Astrocyte of the hippocampus (primary cell): ENCODE measurements at regions not wholly inside any gene's neighbourhood (a gene's known extent, or its start where the extent isn't known, plus 50 kb on each side); places are given as distances from the start of the nearest gene placed in this dataset.
"Not testable (repeated sequence)": the region's sequence is repeated elsewhere in the genome, so short reads cannot be mapped to it uniquely, and the experiment has no call there.

ENCODE experiments used
- DNase-seq: peaks from one replicate; pipeline ENCODE4 v3.0.0; 2011; ENCODE audit warnings: low read depth, low spot score

DNA sequence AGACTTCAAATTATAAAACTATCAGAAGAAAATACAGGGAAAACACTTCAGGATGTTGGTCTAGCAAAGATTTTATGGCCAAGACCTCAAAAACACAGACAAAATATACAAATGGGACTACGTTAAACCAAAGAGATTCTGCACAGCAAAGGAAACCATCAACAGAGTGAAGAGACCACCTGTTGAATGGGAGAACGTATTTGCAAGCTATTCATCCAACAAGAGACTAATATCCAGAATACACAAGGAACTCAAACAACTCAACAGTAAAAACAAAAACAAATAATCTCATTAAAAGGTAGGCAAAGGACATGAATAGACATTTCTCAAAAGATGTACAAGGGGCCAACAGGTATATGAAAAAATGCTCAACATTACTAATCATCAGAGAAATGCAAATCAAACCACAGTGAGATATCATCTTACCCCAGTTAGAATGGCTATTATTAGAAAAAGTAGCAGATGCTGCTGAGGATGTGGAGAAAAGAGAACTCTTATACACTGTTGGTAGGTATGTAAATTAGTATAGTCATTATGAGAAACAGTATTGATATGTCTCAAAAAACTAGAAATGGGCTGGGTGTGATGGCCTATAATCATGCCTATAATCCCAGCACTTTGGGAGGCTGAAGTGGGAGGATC lies 112.6 kb downstream of the LRIG2 start:
- DNase-seq: no peak

DNA sequence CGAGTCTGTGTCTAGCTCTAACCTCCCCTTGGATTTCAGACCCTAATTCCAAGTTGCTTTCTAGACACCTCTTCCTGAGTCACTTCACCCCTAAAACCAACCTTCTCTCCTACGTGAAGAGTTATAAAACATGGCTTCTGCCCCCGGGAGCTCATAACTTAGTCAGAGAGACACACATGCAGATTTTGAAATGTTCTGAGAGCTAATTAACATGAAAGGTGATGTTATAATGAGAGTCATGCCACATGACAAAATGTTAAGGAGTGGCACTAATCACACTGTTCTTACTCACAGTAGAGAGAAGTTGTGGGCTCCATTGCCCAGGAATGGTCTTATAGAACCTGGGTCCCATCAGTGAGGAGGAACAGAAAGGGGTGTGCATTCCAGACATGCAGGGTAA lies 117.1 kb downstream of the LRIG2 start:
- no peak for DNase-seq

DNA sequence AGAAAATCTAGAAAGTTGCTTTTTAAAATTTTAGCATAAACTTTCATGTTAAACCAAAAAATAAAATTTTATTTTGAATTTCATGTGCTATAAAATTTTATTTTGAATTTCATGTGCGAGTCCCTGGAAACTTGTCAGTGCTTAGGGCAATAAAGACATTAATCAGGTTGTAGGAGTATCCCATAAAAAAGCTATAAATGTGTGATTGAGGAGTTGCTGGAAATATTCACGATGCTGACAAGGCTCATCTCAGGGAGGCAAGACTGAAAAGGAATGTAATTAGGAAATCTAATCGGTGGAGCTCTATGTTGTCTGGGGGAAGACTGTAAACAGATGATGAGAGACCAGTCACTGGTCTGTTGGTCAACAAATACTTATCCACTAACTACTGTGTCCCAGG lies 117.9 kb downstream of the LRIG2 start:
- DNase-seq: no peak

DNA sequence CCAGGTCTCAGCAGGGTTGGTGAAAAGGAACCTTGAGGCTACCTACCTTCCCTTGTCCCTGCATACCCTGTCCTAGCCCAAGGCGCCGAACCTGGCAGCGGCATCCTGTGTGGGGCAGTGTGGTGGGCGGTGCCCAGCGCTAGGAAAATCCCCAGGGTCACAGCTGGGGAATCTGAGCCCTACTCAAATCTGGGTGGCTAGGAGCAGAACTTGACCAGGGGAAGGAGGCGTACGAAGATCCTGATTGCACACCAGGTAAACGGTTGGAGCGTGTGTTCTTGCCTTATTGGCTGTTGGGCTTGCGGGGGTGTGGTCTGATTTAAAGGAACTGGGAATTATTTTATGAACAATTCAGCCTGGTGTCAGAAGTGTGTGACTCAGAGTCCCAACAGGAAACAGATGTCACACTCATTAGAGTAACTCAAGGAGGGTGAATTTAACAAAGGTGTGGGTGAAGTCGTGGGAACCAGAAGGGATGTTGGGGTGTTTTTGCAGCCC lies 118.6 kb downstream of the LRIG2 start:
- no peak for DNase-seq

DNA sequence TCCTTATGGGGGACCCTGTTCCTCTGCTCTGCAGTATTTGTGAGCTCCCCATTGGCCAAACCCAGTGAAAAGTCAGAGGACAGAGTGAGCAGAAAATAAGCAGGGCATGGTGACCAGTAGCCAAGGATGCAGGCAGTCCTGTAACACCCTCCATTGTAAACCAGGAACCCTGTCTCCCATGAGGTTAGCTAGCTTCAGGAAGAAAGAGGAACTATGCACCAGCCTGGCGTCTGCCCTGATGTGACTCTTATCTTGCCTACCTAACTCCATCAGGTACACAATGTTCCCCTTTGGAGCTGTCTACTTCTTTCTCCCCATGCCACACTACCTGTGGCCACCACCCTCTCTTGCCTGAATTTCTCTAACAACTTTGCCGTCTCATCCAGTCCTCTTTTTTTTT lies 119.2 kb downstream of the LRIG2 start:
- no peak for DNase-seq

DNA sequence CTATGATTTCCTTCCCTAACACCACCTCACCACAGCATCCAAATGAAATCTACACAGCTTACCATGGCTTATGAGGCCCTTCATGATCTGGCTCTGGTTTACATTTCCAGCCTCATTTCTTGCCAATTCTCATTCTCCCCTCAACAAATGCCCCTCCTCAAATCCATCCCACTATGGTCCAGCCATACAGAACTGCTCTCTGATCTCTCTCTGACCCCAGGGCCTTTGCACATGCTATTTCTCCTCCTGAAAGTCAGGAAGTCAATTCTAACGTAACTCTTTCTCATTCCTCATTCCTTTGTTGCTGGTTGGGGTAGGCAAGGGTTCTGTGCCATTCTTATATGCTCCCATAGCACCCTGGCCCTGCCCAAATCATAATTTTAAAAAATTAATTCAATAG lies 120.0 kb downstream of the LRIG2 start:
- DNase-seq: no peak

DNA sequence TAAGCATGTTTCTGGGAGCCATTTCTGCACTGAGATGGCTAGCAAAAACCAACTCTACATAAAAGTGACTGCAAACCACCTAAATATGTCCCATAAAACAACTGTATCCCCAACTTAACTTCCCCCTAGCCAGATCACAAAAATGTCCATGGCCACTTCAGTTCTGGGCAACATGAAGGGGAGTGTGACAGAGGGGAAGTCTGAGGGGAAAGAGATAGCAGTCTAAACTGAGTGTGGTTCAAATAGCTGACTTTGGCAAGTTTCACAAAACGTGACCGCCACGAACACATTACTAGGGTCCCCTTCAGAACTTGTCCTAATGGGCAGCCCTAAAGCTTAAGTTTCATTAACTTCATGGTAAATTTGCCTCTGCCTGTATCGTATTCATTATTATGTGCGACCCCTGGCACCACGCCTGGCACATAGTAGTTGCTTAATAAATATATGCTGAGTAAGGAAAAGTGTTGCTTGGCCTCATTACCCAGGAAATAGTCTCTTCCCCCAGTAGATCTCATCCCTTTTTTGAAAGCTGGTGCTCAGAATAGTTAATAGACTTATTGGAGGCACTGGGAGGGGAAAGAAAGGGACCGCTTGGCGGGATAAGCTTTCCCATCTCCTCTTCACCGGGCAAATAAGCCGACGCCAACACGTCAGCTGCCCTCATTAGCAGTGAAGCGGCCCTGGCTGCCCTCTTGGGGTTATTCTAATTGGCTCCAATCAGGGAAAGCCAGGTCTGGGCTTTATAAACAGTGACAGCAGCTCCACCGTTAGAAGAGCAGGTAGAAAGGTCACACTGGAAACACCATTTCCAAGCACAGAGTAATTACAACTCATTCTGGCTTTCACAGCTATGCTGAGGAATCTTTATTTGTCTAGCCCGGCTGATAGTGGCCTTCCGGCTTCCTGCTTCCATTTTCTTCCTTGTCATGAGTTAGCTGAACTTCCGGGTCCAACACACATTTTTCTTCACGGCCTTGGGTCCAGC lies 122.1 kb downstream of the LRIG2 start:
- DNase-seq: no peak

DNA sequence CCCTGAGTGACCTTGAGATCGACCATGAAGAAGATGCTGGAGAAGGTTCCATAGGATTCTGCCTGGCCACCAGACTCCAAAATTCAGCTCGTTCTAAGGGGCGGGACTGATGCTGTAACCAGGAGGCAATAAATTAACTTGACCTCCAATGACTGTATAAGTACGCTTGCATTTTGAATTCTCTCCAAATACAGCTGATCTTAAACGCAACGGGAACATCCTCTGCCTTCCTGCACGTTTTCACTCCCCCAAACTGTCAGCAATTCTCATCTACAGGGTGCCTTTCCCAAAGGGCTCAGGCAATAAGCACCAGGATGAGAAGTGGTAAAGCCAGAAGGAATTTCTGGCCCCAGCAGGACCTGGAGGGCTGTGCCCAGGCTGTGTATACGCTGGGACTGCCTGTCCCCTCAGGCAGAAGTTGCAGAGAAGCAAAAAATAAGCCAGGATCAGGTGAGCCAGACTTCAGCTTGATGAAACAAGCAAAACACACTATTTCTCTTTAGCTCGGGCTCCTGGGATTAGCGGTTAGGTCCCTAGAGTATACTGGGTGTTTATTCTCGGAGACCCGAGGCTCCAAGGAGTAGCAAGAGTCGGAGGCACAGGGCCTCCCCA lies 124.8 kb downstream of the LRIG2 start:
- no peak for DNase-seq

DNA sequence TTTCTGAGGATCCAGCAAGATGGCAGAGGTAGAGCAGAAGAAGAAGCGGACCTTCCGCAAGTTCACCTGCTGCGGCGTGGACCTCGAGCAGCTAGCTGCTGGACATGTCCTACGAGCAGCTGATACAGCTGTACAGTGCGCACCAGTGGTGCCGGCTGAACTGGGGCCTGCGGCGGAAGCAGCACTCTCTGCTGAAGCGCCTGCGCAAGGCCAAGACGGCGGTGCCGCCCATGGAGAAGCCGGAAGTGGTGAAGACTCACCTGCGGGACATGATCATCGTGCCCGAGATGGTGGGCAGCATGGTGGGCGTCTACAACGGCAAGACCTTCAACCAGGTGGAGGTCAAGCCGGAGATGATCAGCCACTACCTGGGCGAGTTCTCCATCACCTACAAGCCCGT lies 125.8 kb downstream of the LRIG2 start:
- DNase-seq: no peak

DNA sequence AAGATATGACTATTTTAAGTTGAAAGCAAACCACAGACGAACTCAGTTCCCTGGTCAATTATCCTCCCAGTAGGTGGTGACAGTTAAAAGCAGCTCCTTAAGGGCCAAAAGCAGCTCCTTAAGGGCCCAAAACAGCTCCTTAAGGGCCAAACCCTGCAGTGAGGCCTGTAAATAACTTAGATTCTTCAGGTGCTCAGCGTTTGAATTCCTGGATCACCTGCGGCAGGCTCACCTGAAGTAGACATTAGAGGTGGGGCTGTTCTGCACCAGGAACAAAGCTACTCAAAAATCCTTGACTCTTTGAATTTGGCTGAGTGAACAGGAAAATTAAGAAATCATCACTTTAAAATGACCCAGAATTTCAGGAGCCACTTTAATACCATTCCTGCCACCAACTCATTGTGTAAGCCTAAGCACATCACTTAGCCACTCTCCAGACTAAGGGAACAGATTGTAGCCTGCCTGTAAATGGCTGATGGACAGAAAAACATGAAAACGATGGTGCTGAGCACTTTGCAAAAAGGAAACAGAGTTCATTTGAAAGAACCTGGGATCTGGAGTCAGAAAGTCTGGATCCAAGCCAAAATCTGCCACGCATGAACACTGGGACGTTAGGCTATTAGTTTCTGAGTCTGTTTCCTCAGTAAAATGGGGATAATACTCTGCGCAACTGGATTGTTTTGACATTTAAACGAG lies 126.9 kb downstream of the LRIG2 start:
- DNase-seq: peak; percentile 14

DNA sequence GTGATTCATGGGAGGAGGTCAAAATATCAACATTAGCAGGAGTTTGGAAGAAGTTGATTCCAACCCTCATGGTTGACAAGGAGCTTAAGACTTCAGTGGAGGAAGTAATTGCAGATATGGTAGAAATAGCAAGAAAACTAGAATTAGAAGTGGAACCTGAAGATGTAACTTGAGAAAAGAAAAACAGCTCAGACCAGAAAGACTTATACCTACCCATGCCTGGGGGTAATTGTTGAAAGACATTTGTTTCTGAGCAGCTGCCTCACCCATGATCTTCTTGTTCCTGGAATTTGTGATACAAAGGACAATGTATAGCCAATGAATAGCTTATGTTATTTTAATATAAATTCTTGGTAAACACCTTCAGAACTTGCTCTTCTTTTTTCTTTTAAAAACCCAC lies 128.6 kb downstream of the LRIG2 start:
- no peak for DNase-seq

DNA sequence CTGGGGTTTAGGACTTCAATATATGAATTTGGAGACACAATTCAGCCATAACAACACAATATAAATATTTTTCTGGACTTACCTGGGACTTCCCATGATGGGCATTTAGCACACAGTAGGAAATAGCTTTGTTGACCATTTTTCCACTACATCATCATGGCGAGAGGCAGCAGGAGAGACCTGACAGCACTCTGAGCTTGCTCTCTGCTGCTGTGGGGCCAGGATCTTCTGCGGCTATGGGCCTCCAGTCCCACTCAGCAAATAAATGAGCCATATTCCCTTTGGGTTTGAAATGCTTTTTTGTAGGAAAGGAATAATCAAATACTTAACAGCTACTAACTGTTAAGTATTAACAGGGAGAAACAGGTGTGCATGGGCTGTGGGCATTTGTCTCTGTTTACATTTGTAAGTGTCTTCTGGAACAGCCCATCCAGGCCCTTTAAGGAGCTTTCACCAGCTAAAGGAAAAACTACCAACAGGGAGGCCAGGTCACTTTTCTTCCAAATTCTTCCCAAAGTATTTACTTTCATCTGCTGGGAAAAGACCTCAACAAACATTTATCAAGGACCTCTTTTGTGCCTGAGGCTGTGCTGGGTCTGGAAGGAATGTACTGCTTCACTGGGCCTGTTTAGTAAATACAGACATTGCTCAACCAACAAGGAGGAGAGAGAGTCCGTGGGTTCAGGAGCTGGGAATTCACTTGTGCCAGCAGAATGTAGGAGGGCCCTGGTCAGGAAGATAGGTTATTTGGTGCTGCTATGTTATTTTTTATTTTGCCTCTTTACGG lies 133.2 kb downstream of the LRIG2 start:
- DNase-seq: peak; percentile 11

DNA sequence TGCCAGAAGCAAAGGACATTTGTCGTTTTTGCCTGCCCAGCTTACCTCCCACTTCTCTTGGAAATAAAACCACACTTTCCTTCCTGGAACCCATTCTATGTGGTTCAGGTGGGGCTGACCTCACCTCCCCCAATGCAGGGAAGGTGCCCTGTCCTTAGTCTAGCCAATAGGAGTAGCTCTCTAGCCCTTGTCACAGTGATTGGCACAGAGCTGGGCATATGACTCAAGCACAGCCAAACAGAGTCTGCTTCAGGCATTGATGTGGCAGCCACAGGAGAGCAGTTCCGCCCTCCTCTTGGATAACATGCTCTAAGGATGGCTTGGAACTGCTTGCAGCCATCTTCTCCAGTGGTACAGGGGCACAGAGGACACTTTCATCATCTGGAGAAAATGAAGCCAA lies 134.0 kb downstream of the LRIG2 start:
- DNase-seq: peak; percentile 8

DNA sequence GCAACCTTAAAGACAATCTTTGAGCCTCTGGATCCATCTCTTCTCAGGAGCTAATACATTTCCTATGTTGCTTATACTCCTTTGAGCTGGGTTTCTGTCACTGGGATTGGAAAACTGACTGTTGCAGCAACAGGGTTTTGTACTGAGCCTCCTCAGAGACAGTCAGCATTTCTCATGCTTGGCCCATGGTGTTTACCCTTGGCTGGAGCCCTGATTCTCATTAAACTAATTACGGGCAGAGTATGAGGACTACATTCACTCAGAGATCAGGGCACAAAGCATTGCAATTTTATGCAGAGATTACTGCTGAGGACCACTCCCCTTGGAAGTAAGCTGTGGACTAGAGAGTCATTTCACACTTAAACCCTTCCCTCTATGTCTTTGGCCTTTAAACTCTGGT lies 134.5 kb downstream of the LRIG2 start:
- no peak for DNase-seq

DNA sequence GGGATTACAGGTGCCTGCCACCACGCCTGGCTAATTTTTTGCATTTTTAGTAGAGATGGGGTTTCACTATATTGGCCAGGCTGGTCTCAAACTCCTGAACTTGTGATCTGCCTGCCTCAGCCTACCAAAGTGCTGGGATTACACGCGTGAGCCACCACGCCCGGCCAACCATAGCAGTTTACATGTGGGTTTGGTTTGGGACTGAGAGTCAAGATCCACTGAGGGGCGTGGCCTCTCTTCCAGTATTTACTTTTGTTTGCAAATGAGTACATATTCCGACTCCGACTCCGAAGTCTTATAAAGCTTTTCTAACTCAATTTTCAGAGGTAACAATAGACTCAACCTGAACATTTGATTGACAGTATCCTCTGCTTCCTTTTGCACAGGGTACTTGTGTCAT lies 135.4 kb downstream of the LRIG2 start:
- not testable (repeated sequence) for DNase-seq

DNA sequence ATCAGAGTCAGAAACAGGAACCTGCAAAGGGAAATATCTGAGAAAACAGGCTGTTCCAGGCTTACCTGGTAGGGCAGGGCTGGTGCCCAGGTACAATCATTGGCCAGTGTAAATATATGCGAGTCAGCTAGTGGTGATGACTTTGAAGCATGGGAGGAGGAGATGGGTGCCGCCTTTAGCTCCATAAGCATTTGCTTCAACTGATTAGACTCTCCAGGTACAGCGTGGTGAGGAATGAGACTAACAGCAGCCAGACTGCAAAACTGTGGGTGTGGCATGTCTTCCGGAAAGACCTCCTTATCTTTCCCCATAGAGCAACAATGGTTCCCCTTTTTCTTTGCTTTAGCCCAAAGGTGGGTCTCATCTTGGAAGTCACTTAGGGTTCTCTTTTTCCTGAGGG lies 137.2 kb downstream of the LRIG2 start:
- no peak for DNase-seq

DNA sequence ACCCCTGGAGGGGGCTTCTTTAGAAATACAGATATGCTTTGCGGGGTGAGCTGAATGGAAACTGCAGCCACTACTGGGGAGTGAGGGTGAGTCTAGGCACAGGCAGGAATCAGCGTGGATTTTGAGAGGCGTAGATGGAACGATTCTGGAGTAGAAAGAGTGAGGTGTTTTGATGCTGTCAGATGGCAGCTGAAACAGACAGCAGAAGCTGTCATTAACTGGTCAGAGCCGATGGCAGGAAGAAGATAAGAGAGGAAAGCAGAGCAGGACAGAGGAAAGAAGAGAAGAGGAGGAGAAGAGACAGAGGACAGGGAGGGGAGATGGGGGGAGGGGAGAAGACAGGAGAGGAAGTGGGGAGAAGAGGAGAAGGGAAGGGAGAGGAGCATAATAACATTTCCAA lies 138.5 kb downstream of the LRIG2 start:
- no peak for DNase-seq

DNA sequence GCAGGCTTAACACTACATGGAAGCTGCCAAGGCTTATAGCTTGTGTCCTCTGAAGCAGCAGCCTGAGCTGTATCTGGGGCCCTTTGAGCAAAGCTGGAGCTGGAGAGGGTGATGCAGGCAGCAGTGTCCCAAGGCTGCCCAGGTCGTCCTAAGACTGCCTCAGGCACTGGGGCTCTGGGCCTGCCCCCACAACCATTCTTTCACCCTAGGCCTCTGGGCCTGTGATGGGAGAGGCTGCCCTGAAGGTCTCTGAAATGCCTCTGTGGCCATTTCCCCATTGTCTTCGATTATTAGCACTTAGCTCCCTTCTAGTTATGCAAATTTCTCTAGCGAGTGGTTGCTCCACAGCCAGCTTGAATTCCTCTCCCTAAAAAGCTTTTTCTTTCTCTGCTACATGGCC lies 142.0 kb downstream of the LRIG2 start:
- DNase-seq: no peak

DNA sequence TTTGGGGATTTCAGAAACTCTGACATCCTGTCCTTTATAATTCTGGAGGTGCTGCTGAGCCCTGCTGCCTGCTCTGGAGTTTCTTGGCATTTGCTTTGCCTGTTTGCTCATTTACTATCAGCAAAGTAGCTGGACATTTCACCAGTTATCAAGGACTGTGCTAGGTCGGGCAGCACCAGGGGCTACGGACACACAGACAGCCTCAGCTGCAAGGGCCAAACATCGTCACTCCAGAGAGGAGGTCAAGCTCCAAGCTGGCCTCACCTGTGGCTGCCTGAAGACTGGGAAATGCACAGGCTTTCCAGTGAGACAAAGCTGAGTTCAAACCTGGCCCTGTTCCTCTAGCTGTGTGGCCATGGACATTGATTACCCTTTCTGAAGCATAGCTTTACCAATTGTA lies 143.7 kb downstream of the LRIG2 start:
- DNase-seq: no peak

DNA sequence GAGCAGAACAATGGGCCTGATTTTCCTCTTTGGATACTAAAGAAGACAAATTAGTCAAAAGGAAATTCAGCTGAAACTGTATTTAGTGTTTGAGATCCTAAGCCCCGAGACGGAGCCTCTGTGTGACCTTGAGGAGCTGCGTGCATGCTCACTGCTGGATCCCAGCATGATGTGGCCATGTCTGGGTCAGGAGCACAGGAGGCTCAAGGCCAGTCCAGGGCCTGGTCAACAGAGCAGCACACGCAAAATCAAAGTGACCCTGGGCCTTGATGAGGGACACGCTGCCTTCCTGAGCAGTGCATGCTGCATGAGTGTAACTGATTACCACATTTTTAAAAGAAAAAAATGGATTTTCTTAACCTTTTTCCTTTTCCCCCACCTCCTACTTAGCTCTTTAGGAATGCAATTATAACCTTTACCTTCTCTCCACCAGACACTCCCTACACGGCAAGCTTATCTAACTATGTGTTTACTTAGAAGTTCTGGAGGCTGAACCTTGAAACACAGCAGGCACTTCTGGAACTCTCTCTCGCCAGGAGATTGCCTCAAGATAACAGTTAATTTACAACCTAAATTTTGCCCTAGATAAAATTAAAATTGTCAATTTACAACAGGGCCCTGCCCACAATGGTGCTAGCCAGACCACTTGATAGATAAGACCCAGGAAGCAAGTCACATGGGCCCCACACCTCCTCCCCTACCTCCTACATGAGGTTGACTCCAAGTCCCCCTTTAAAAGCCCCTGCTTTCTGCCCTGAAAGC lies 144.6 kb downstream of the LRIG2 start:
- DNase-seq: no peak
